Activated B cell treated with CpG ODN at 0.5 μM for 24 hours (primary cell): ENCODE measurements at regions not wholly inside any gene's neighbourhood (a gene's known extent, or its start where the extent isn't known, plus 50 kb on each side); places are given as distances from the start of the nearest gene placed in this dataset.

Experiments used
- ATAC-seq: fragments of 200-7000 bp; cut with Tn5 transposase; one replicate; pipeline ENCODE4 v1.10.0; 2021; ENCODE audit warnings: low read depth, mild to moderate bottlenecking, moderate library complexity
- CTCF ChIA-PET: fragments of 350-600 bp; sonication (Branson Sonifier 250); formaldehyde crosslinking; loops from one replicate; lab custom pipeline; 2021; ENCODE audit warnings: antibody characterized with exemption; lab: Charles Lee
- POLR2A ChIA-PET: fragments of 350-600 bp; sonication (Branson Sonifier 250); formaldehyde crosslinking; loops from one replicate; lab custom pipeline; 2021; ENCODE audit warnings: antibody characterized with exemption; lab: Charles Lee
- DNase-seq: peaks from one replicate; pipeline ENCODE4 v3.0.0; 2022
- H3K27ac Mint-ChIP-seq: one replicate; pipeline ENCODE4 v1.8.0; 2020; ENCODE audit warnings: mixed read lengths
- H3K27me3 Mint-ChIP-seq: one replicate; pipeline ENCODE4 v1.8.0; 2021; ENCODE audit warnings: mixed read lengths
- H3K36me3 Mint-ChIP-seq: one replicate; pipeline ENCODE4 v1.8.0; 2021; ENCODE audit warnings: low read depth, mixed read lengths
- H3K4me1 Mint-ChIP-seq: one replicate; pipeline ENCODE4 v1.8.0; 2021; ENCODE audit warnings: mixed read lengths
- H3K4me3 Mint-ChIP-seq: one replicate; pipeline ENCODE4 v1.8.0; 2020; ENCODE audit warnings: mild to moderate bottlenecking, mixed read lengths
- H3K9me3 Mint-ChIP-seq: one replicate; pipeline ENCODE4 v1.8.0; 2020; ENCODE audit warnings: mixed read lengths
- CTCF ChIP-seq: fragments of 200-600 bp; IDR thresholded peaks from one replicate; pipeline ENCODE4 v1.8.0; 2022; ENCODE audit warnings: antibody characterized with exemption, mild to moderate bottlenecking
- intact Hi-C: fragments of 100-400 bp; cut with micrococcal nuclease; formaldehyde crosslinking; loops from one replicate; pipeline ENCODE4 v1.15.1; 2024

GRCh38 chr12:110995016-110995415 is 74.6 kb upstream of the MYL2 start:
- no peak overlapping the region for H3K4me3 Mint-ChIP-seq
- no peaks in the 10 kb centered on the region for H3K4me1 Mint-ChIP-seq
- intact Hi-C loops, result no loop called here
- CTCF ChIA-PET, result no interaction called here
- no peak for DNase-seq
- POLR2A ChIA-PET, result no interaction called here
- peaks cover 8% of the 10 kb centered on the region for H3K9me3 Mint-ChIP-seq
- no peak for ATAC-seq
- no peak overlapping the region for H3K27ac Mint-ChIP-seq
- H3K27me3 Mint-ChIP-seq, result peaks cover 13% of the 10 kb centered on the region
- no peak for TF ChIP-seq CTCF
- no peaks in the 10 kb centered on the region for H3K36me3 Mint-ChIP-seq

- H3K9me3 Mint-ChIP-seq, result peaks cover 6% of the 10 kb centered on the region
- no peak overlapping the region for H3K4me3 Mint-ChIP-seq
- POLR2A ChIA-PET, result no interaction called here
- peaks cover 13% of the 10 kb centered on the region for H3K27me3 Mint-ChIP-seq
- no peaks in the 10 kb centered on the region for H3K36me3 Mint-ChIP-seq
- ATAC-seq, result no peak
- no peak for DNase-seq
- no peak for TF ChIP-seq CTCF
- intact Hi-C loops, result no loop called here
- CTCF ChIA-PET, result no interaction called here
- no peaks in the 10 kb centered on the region for H3K4me1 Mint-ChIP-seq
- no peak overlapping the region for H3K27ac Mint-ChIP-seq
Measured at GRCh38 chr12:110993434-110993833, 73.1 kb upstream of the MYL2 start.

- POLR2A ChIA-PET, result no interaction called here
- no peak for DNase-seq
- H3K4me1 Mint-ChIP-seq, result no peaks in the 10 kb centered on the region
- H3K36me3 Mint-ChIP-seq, result no peaks in the 10 kb centered on the region
- intact Hi-C loops, result no loop called here
- no peak overlapping the region for H3K4me3 Mint-ChIP-seq
- H3K27me3 Mint-ChIP-seq, result peaks cover 13% of the 10 kb centered on the region
- peaks cover 2% of the 10 kb centered on the region for H3K9me3 Mint-ChIP-seq
- ATAC-seq, result no peak
- no peak for TF ChIP-seq CTCF
- CTCF ChIA-PET, result no interaction called here
- no peak overlapping the region for H3K27ac Mint-ChIP-seq
Measured at GRCh38 chr12:110992909-110993308, 72.5 kb upstream of the MYL2 start.

GRCh38 chr12:110983811-110984210 is 63.4 kb upstream of the MYL2 start:
- TF ChIP-seq CTCF, result no peak
- intact Hi-C loops, result no loop called here
- Mint-ChIP-seq H3K4me1 (peaks cover 3% of the 10 kb centered on the region), H3K27ac (no peak overlapping the region), H3K27me3 (peaks cover 23% of the 10 kb centered on the region), H3K9me3 (no peaks in the 10 kb centered on the region), H3K36me3 (no peaks in the 10 kb centered on the region), H3K4me3 (no peak overlapping the region)
- ChIA-PET CTCF (no interaction called here), POLR2A (no interaction called here)
- ATAC-seq (no peak), DNase-seq (no peak)

GRCh38 chr12:110972866-110973265 is 52.5 kb upstream of the MYL2 start:
- H3K4me3 Mint-ChIP-seq, result no peak overlapping the region
- TF ChIP-seq CTCF, result no peak
- H3K27me3 Mint-ChIP-seq, result peaks cover 15% of the 10 kb centered on the region
- H3K27ac Mint-ChIP-seq, result no peak overlapping the region
- CTCF ChIA-PET, result no interaction called here
- POLR2A ChIA-PET, result no interaction called here
- intact Hi-C loops, result no loop called here
- H3K9me3 Mint-ChIP-seq, result no peaks in the 10 kb centered on the region
- H3K36me3 Mint-ChIP-seq, result no peaks in the 10 kb centered on the region
- DNase-seq, result no peak
- H3K4me1 Mint-ChIP-seq, result no peaks in the 10 kb centered on the region
- ATAC-seq, result no peak
